GM12878 (cell line): ENCODE measurements at regions not wholly inside any gene's neighbourhood (a gene's known extent, or its start where the extent isn't known, plus 50 kb on each side); places are given as distances from the start of the nearest gene placed in this dataset.

Experiments
- ATAC-seq: fragments of 200-7000 bp; cut with Tn5 transposase; 3 replicates; pipeline ENCODE4 v1.9.1; 2020; ENCODE audit warnings: mild to moderate bottlenecking, moderate library complexity
- BruUV-seq: library from RNA; stranded (reverse); fragments of 400-500 nt; replicated peaks from 2 replicates; lab custom pipeline; 2021; lab: Mats Ljungman, UMichigan
- CTCF ChIA-PET: fragments of 300-600 bp; sonication (Branson Sonifier 250); formaldehyde crosslinking; extraction: SDS; loops from one replicate; lab custom pipeline; 2021; ENCODE audit warnings: inconsistent platforms; lab: Yijun Ruan, JAX
- POLR2A ChIA-PET: fragments of 350-600 bp; formaldehyde crosslinking; extraction: SDS; loops from one replicate; lab custom pipeline; 2021; ENCODE audit warnings: inconsistent platforms; lab: Charles Lee
- RAD21 ChIA-PET: fragments of 300-600 bp; sonication (Branson Sonifier 250); formaldehyde crosslinking; loops from one replicate; lab custom pipeline; 2023; ENCODE audit warnings: antibody characterized with exemption; ENCODE audit not compliant: unreplicated experiment; lab: Charles Lee
- SMC1A ChIA-PET: fragments of 300-600 bp; sonication (Branson Sonifier 250); formaldehyde crosslinking; loops from one replicate; lab custom pipeline; 2023; ENCODE audit not compliant: unreplicated experiment, uncharacterized antibody; lab: Charles Lee
- DNase-seq: peaks from one replicate; pipeline ENCODE4 v3.0.0-alpha.2; 2011; ENCODE audit warnings: low read depth, low spot score
- FAIRE-seq: peaks from 3 replicates; lab custom pipeline; 2011; peaks lifted over from hg19 to GRCh38; lab: Jason Lieb, UNC
- H2AFZ ChIP-seq: 2 replicates; pipeline ENCODE4 v1.6.0; 2011; ENCODE audit warnings: low read depth, low read length, control low read depth; ENCODE audit not compliant: control insufficient read depth
- H3K27ac ChIP-seq: 2 replicates; pipeline ENCODE4 v1.5.1; 2011; ENCODE audit warnings: control low read depth; ENCODE audit not compliant: control insufficient read depth, insufficient read depth
- H3K27me3 ChIP-seq, 2 experiments: replicated peaks in 1 of 2; 2 replicates each; pipeline versions ENCODE4 v1.6.0 to v1.6.1; 2011; ENCODE audit warnings: low read length in 1 of 2; ENCODE audit not compliant: control insufficient read depth in 2 of 2, insufficient read depth in 2 of 2
- H3K36me3 ChIP-seq, 2 experiments: 2 replicates each; pipeline ENCODE4 v1.5.1; 2011; ENCODE audit warnings: low read length in 1 of 2; ENCODE audit not compliant: control insufficient read depth in 2 of 2, insufficient read depth in 2 of 2
- H3K4me1 ChIP-seq: 2 replicates; pipeline ENCODE4 v1.6.1; 2011; ENCODE audit warnings: mild to moderate bottlenecking, low read length, moderate library complexity, mixed read lengths; ENCODE audit not compliant: control insufficient read depth, insufficient read depth
- H3K4me2 ChIP-seq: 2 replicates; pipeline ENCODE4 v1.6.0; 2011; ENCODE audit warnings: control low read depth; ENCODE audit not compliant: control insufficient read depth, insufficient read depth
- H3K4me3 ChIP-seq: fragments of 200-600 bp; sonication (generic); 2 replicates; pipeline ENCODE4 v1.5.1; 2016
- H3K79me2 ChIP-seq: 2 replicates; pipeline ENCODE4 v1.6.0; 2011; ENCODE audit warnings: low read length; ENCODE audit not compliant: control insufficient read depth, insufficient read depth
- H3K9ac ChIP-seq: 2 replicates; pipeline ENCODE4 v1.8.0; 2011; ENCODE audit warnings: low read length, control low read depth, mixed read lengths; ENCODE audit not compliant: control insufficient read depth, insufficient read depth
- H3K9me3 ChIP-seq: replicated peaks from 3 replicates; pipeline ENCODE4 v1.5.1; 2011; ENCODE audit warnings: mild to moderate bottlenecking, low read length; ENCODE audit not compliant: control insufficient read depth, insufficient read depth
- H4K20me1 ChIP-seq: 2 replicates; pipeline ENCODE4 v1.6.0; 2011; ENCODE audit not compliant: control insufficient read depth, insufficient read depth
- ATF2 ChIP-seq: IDR thresholded peaks from 2 replicates; pipeline ENCODE4 v1.6.1; 2012; ENCODE audit warnings: low read length, inconsistent platforms
- CREM ChIP-seq: IDR thresholded peaks from 2 replicates; pipeline ENCODE4 v1.6.1; 2014; ENCODE audit warnings: antibody characterized with exemption, low read depth
- IKZF1 ChIP-seq: fragments of 450-650 bp; conservative IDR thresholded peaks from 2 replicates; pipeline ENCODE4 v1.6.1; 2017; ENCODE audit warnings: antibody characterized with exemption, mild to moderate bottlenecking
- MTA2 ChIP-seq: fragments of 450-650 bp; IDR thresholded peaks from 2 replicates; pipeline ENCODE4 v1.6.1; 2016; ENCODE audit warnings: low read depth, mild to moderate bottlenecking, moderate library complexity
- NRF1 ChIP-seq: conservative IDR thresholded peaks from 2 replicates; pipeline ENCODE4 v1.6.1; 2011; ENCODE audit warnings: mild to moderate bottlenecking, low read depth, low read length, improper control_type of control experiment
- SRF ChIP-seq, 2 experiments: IDR thresholded peaks; 2 replicates each; pipeline ENCODE4 v1.6.1; 2011; ENCODE audit warnings: low read depth in 2 of 2, low read length in 2 of 2, mild to moderate bottlenecking in 1 of 2, moderate library complexity in 1 of 2
- ZNF384 ChIP-seq: IDR thresholded peaks from 2 replicates; pipeline ENCODE4 v1.6.1; 2012; ENCODE audit warnings: low read depth, mild to moderate bottlenecking, low read length, improper control_type of control experiment, borderline replicate concordance
- ZZZ3 ChIP-seq: IDR thresholded peaks from 2 replicates; pipeline ENCODE4 v1.6.1; 2011; ENCODE audit warnings: low read depth; ENCODE audit not compliant: control insufficient read depth, insufficient read length
- WGBS: methylation state at CpG from one replicate; pipeline ENCODE4 v1.1.6; 2016; ENCODE audit warnings: low lambda C conversion rate; ENCODE audit not compliant: insufficient replicate concordance, insufficient coverage; ENCODE audit errors: missing lambda C conversion rate; 5-methylcytosine and 5-hydroxymethylcytosine counted together
- in situ Hi-C: fragments of 300-500 bp; cut with MboI; formaldehyde crosslinking; loops from 9 replicates; pipeline ENCODE4 v1.14.3; 2018; ENCODE audit warnings: mixed read lengths
- intact Hi-C: fragments of 100-400 bp; cut with micrococcal nuclease; formaldehyde crosslinking; loops from one replicate; pipeline ENCODE4 v1.14.2; 2022; ENCODE audit not compliant: unreplicated experiment

DNA sequence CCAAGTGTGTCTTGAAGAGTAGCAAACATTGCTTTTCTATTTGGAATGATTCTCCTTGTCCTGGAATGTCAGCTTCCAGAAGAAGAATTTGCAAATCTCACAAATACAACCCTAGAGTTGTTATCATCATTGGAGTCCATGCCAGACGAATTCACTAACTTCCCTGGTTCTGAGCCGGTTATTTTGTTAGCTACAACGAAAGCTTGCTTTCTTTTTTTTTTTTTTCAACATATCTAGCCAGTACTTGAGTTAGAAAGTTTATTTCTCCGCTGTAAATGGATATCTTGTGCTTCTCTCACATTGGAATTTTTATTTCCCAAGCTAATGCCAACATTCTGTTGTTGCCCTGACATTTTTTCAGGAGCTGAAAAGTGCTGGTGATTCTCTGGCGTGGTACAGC is 138.1 kb upstream of the POM121L12 start:
- CTCF ChIA-PET, result interaction anchor here (0.6 kb wide), 1 partner anchor 29 kb away, joined by 3 read pairs; no protein-coding TSS in a partner anchor
- H3K79me2 ChIP-seq, result no peaks in the 10 kb centered on the region
- RAD21 ChIA-PET, result no interaction called here
- no peaks in the 10 kb centered on the region for H3K4me1 ChIP-seq
- SMC1A ChIA-PET, result no interaction called here
- H4K20me1 ChIP-seq, result no peaks in the 10 kb centered on the region
- no peak for DNase-seq
- FAIRE-seq, result no peak
- H3K27me3 ChIP-seq, result no peaks in the 10 kb centered on the region
- in situ Hi-C loops, result no loop called here
- no peak for ATAC-seq
- WGBS, result 0% methylated on average over 5 of the region's 5 CpGs
- H3K4me3 ChIP-seq, result no peak overlapping the region
- BruUV-seq, result no TSS peak
- H3K27ac ChIP-seq, result no peak overlapping the region
- H3K9me3 ChIP-seq, result no peaks in the 10 kb centered on the region
- TF ChIP-seq CREM (no peak), MTA2 (no peak), ATF2 (no peak), IKZF1 (no peak), SRF (IDR thresholded peaks at IDR 0.05; ENCODE audit: low read depth in 2 of 2, low read length in 2 of 2) (no peak), NRF1 (no peak), ZZZ3 (no peak)
- intact Hi-C loops, result no loop called here
- H3K4me2 ChIP-seq, result no peak overlapping the region
- no peak overlapping the region for H3K9ac ChIP-seq
- no peak overlapping the region for H2AFZ ChIP-seq
- POLR2A ChIA-PET, result no interaction called here
- H3K36me3 ChIP-seq, result no peaks in the 10 kb centered on the region

DNA sequence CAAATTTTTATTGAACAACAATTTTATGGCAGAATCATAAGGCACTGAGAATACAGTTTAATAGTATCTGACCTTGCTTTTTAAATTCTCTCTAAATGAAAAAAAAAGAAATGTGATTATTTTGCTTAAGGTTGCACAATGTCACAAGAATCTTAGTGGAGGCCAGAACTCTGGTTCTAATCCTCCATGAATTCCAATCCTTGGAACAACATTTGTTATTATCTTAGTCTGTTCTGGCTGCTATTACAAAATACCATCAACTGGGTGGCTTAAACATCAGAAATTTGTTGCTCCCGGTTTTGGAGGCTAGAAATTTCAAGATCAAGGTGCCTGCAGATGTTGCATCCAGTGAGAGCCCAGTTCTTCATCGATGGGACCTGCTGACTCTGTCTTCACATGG is 158.2 kb upstream of the POM121L12 start:
- H3K9me3 ChIP-seq, result no peaks in the 10 kb centered on the region
- no peak overlapping the region for H3K4me3 ChIP-seq
- DNase-seq (no peak), FAIRE-seq (no peak), ATAC-seq (no peak)
- no peak overlapping the region for H3K4me2 ChIP-seq
- no peak overlapping the region for H2AFZ ChIP-seq
- no peaks in the 10 kb centered on the region for H3K27me3 ChIP-seq
- no peak overlapping the region for H3K27ac ChIP-seq
- in situ Hi-C loops, result no loop called here
- BruUV-seq, result no TSS peak
- no peaks in the 10 kb centered on the region for H3K36me3 ChIP-seq
- intact Hi-C loops, result no loop called here
- no peaks in the 10 kb centered on the region for H4K20me1 ChIP-seq
- no peak for TF ChIP-seq ZNF384
- ChIA-PET RAD21 (no interaction called here), SMC1A (no interaction called here), POLR2A (no interaction called here), CTCF (no interaction called here)
- no peaks in the 10 kb centered on the region for H3K4me1 ChIP-seq
- WGBS, result 0% methylated on average over 2 of the region's 2 CpGs
- H3K79me2 ChIP-seq, result no peaks in the 10 kb centered on the region
- H3K9ac ChIP-seq, result no peak overlapping the region
